ENCODE measurements at regions not wholly inside any gene's neighbourhood (a gene's known extent, or its start where the extent isn't known, plus 50 kb on each side); places are given as distances from the start of the nearest gene placed in this dataset.
"Not testable (repeated sequence)": the region's sequence is repeated elsewhere in the genome, so short reads cannot be mapped to it uniquely, and the experiment has no call there.

DNA sequence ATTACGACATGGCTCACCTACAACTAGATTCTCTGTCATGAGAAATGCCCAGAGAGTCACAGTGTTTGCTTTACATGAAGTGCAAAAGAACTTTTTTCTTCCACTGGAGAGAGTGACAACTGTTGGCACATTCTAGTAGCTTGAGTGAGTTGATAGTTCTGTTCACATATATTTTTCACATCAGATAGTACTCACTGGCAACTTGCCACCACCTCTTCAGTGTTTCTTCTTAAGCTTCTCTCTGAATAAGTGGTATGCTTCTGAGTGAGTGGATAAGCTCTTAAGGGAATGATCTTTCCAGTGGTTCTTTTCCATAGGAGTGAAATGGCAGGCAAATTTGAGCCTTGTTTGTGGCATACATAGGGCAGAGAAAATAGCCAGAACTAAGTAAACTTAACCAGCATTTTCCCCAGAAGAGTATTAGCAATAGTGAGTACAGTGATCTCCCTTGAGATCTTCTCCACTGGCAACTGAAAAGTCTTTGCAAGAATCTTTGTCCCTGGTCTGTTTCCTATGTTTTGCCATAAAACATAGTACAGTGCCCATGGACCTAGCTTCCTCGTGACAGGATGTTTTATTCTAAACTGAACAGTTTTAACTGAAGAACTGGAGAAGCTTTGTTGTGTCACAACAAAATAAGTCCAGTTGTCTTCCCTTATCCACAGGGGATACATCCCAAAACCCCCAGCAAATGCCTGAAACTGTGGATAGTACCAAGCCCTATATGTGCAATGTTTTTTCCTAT lies 125.4 kb upstream of the CDK13 start:
- no peak for DNase-seq (ENCODE audit: low read depth, low spot score)

DNA sequence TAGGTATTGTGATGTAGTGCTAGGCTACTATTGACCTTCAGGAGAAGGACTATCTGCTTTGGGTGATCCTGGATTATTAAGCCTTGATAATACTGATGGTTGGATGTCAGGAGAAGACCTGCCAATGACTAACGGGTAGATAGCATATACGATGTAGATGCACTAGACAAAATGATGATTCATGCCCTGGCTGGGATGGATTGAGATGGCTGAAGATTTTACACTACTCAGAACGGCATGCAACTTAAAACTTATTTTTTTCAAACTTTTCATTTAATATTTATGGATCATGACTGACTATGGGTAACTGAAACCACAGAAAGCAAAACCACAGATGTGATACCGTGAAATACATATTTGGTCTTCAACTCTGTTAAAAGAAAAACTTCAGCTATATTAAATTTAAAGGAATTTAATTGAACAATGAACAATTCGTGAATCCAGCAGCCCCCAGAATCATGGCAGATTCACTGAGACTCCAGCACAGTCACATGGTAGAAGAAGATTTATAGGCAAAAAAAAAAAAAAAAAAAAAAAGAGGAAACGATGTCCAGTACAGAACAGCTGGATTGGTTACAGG lies 124.6 kb upstream of the CDK13 start:
- no peak for DNase-seq (ENCODE audit: low read depth, low spot score)

GRCh38 chr7:39826166-39826565 lies 123.9 kb upstream of the CDK13 start:
- no peak for DNase-seq (ENCODE audit: low read depth, low spot score)

- no peak for DNase-seq (ENCODE audit: low read depth, low spot score)
These were observed 122.5 kb upstream of the CDK13 start for GRCh38 chr7:39827571-39827970.

GRCh38 chr7:39829028-39829427 lies 121.0 kb upstream of the CDK13 start:
- no peak for DNase-seq (ENCODE audit: low read depth, low spot score)

DNA sequence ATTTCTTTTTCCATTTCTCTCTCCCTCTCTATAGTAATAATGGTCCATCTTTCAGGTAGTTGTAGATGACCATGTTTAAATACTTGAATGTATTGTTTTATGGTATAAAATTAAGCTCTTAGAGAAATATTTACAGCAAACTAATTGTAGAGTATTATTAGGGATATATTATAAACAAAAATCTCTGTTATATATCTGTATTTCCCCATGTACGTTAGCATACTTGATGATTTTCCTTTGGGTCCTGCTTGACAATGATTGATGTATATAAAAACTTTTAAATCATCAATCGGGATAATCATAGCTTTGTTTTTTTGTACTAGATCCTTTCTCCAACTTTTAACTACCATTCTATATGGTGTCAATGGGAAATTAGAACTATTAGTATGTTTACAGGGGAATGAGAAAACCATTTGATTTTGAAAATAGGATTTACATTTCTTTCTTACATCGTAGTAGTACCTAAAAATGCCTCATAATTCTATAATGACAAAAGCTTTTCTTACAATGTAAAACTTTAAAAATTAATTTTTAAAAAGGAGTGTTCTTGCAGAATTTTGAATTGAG lies 117.5 kb upstream of the CDK13 start:
- no peak for DNase-seq (ENCODE audit: low read depth, low spot score)

GRCh38 chr7:39833180-39833799 lies 116.8 kb upstream of the CDK13 start:
- peak; percentile 67 for DNase-seq (ENCODE audit: low read depth, low spot score)

GRCh38 chr7:39833865-39834634 lies 116.0 kb upstream of the CDK13 start:
- not testable (repeated sequence) for DNase-seq (ENCODE audit: low read depth, low spot score)

DNA sequence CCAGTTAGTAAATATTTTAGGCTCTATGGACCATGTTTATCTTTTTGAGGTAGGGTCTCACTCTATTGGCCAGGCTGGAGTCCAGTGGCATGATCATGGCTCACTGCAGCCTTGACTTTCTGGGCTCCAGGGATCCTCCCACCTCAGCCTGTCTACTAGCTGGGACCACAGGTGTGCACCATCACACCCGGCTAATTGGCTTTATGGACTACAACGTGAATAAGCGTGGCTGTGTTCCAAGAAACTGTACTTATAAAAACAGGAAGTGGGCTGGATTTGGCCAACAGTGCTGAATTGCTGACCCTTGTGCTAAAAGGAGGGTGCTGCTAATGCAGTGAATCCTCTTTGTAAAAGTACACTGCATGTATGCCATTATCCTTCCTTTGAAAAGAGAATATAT lies 111.7 kb upstream of the CDK13 start:
- peak; percentile 20 for DNase-seq (ENCODE audit: low read depth, low spot score)

DNA sequence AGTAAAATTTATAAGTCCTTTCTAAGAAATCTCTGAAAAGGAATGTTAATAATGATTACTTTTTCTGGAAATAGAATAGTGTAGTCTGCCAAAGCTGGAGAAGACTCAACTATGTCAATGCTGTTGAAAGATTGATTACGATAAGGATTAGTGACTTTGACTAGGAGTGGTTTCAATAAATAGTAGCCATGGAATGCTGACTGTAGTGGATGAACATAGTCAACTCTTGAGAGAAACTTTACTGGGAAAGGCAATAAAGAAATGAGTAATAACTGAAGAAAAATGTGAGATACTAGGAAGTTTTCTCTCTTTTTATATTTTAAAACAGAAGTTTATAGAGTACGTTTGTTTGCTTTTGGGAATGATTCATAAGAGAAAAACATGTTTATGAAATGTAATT lies 105.0 kb upstream of the CDK13 start:
- DNase-seq (ENCODE audit: low read depth, low spot score): no peak

DNA sequence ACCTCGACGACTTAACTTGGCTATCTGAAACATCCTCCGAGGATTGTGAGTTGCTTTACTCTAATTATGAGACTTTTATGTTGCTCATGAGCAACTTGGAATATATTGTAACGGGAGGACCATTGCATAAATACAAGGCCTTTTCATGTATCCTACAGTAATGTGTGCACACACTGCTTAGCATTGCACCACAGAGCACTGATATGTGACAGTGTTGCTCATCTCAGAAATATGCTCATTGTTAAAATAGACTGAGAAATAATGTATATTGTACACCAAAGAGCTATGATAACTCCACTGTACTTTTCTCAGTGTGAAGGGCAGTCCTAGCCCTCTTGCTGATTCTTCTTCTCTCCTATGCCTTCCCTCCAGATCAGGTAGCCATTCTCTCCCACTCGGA lies 102.8 kb upstream of the CDK13 start:
- no peak for DNase-seq (ENCODE audit: low read depth, low spot score)

GRCh38 chr7:39851466-39852045 lies 98.5 kb upstream of the CDK13 start:
- DNase-seq (ENCODE audit: low read depth, low spot score): no peak

DNA sequence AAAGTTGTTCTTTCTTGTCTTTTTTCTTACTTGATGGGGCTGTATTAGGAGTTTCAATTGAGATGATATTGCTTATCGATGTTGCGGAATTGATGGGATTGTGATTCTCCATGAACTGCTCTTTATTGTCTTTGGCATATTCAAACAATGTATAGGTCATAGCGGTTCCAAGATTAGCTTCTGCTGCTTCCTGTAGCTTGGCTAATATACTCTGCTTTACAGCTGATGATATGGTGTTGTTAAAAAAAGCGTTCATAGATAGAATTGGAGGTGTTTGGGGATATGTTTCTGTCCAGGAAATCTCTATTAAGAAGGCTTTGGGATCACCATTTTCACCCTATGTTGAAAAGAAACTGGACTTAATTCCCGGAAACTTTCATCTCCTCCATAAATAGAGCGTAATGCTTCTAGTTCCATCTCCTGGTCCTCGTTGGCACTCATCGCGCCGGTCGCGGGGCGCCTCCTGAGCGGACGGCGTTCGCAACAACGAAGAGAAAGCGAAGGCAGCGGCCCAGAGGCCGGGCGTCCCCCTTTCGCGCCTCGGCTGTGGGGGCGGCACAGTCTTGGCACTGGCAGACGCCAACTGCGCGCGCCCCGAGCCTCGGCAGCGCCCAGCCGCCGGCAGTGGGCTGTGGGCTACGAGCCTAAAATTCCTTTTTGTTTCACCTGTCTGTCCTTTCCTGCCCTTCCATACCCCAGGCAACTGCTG lies 95.3 kb upstream of the CDK13 start:
- not testable (repeated sequence) for DNase-seq (ENCODE audit: low read depth, low spot score)

GRCh38 chr7:39855325-39855674 lies 94.8 kb upstream of the CDK13 start:
- no peak for DNase-seq (ENCODE audit: low read depth, low spot score)

DNA sequence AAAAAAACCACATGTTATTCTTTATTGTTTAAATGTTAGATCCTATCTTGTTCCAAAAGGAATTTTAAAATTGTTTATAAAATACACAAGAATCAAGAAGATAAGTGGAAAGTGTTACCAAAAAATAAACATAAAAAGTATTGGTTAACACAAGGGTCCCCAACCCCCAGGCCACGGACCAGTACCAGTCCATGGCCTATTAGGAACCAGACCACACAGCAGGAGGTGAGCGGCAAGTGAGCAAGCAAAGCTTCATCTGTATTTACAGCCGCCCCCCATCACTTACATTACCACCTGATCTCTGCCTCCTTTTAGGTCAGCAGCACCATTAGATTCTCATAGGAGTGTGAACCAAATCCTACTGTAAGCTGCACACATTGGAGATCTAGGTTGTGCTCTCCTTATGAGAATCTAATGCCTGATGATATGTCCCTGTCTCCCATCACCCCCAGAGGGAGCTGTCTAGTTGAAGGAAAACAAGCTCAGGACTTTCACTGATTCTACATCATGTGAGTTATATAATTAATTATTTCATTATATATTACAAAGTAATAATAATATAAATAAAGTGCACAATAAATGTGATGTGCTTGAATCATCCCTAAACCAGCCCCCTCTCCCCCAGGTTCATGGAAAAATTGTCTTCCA lies 86.3 kb upstream of the CDK13 start:
- not testable (repeated sequence) for DNase-seq (ENCODE audit: low read depth, low spot score)

DNA sequence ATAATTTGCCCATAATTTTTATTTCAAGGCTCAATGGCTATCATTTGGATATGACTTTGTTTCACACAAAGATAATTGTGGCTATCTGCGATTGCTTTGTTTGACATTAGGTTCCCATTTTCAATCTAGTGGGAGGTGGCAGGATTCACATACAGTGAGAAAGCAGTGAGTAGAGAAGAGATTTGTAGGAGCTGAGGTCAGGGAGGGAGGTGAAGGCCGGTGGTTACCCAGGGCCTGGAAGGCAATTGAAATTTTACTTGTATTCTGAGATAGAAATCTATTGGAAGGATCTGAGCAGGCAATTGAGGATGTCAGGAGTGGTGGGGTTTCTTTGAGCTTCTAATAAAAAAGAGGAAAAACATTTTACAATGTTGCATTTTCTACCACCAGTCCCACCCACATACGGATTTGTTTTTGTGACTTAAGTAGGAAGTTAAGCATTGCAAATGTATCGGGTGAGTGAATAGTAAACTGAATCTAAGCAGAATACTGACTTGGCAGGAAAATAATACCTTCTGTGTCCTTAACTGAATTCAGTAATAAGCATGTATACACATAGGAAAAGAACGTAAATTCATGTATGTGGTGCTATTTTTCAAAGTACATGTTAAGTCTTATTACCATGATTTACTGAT lies 80.1 kb upstream of the CDK13 start:
- DNase-seq (ENCODE audit: low read depth, low spot score): not testable (repeated sequence)

DNA sequence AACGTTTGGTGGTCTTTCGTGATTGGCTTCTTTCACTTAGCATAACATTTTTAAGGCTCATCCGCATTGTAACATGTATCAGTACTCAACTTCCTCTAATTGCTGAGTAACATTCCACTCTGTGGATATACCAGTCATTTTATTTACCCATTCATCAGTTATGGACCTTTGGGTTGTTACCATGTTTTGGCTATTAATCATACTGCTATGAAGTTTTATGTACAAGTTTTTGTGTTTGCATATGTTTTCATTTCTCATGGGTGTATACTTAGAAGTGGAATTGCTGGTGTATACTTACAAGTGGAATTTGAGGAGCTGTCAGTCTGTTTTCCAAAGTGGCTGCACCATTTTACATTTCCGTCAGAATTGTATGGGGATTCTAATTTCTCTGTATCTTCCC lies 78.4 kb upstream of the CDK13 start:
- DNase-seq (ENCODE audit: low read depth, low spot score): not testable (repeated sequence)

GRCh38 chr7:39880556-39880955 lies 69.5 kb upstream of the CDK13 start:
- DNase-seq (ENCODE audit: low read depth, low spot score): no peak

GRCh38 chr7:39882148-39882784 lies 67.8 kb upstream of the CDK13 start:
- no peak for DNase-seq (ENCODE audit: low read depth, low spot score)

Measured in astrocyte of the hippocampus (primary cell).